Activated CD8-positive, alpha-beta memory T cell treated with anti-CD3 and anti-CD28 coated beads, Interleukin-2, amount 10 ng/mL, durations not matched to agents 7 days and 5 days (primary cell): ENCODE measurements at regions not wholly inside any gene's neighbourhood (a gene's known extent, or its start where the extent isn't known, plus 50 kb on each side); places are given as distances from the start of the nearest gene placed in this dataset.

Experiments used
- ATAC-seq: fragments of 150-1000 bp; cut with Tn5 transposase; one replicate; pipeline ENCODE4 v1.10.0; 2021; ENCODE audit warnings: moderate library complexity
- CTCF ChIA-PET: fragments of 350-600 bp; sonication (Branson Sonifier 250); formaldehyde crosslinking; loops from one replicate; lab custom pipeline; 2021; ENCODE audit warnings: antibody characterized with exemption; lab: Charles Lee
- DNase-seq: peaks from one replicate; pipeline ENCODE4 v3.0.0-alpha.2; 2020
- H3K27ac Mint-ChIP-seq: one replicate; pipeline ENCODE4 v1.8.0; 2021; ENCODE audit warnings: mild to moderate bottlenecking, mixed read lengths
- H3K27me3 Mint-ChIP-seq: one replicate; pipeline ENCODE4 v1.8.0; 2021; ENCODE audit warnings: mixed read lengths
- H3K36me3 Mint-ChIP-seq: one replicate; pipeline ENCODE4 v1.8.0; 2021; ENCODE audit warnings: mild to moderate bottlenecking, mixed read lengths
- H3K4me1 Mint-ChIP-seq: one replicate; pipeline ENCODE4 v1.8.0; 2021; ENCODE audit warnings: mixed read lengths
- H3K4me3 Mint-ChIP-seq: one replicate; pipeline ENCODE4 v1.8.0; 2021; ENCODE audit warnings: mild to moderate bottlenecking, moderate library complexity, mixed read lengths
- H3K9me3 Mint-ChIP-seq: one replicate; pipeline ENCODE4 v1.8.0; 2022; ENCODE audit warnings: low read depth, mixed read lengths

DNA sequence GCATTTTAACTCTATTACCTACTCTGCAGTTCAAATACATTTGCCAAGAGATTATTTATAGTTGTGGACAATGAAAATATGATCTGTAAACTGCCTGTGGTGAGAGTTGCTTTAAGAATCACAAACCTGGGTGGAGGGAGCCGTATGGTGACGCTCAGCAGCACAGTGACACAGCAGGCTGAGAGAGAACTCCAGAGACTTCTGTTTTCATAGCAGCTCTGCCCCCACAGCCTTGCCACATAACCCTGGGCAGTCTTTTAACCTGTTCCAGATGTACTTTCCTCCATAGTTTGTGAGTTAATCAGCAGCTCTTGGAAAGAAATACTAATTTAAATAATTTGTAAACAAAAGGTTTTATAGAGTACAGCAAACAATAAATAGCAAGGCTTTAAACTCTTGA lies 450.5 kb downstream of the ELAVL2 start:
- Mint-ChIP-seq H3K36me3 (no peaks in the 10 kb centered on the region), H3K4me3 (no peak overlapping the region), H3K4me1 (no peaks in the 10 kb centered on the region), H3K27me3 (no peaks in the 10 kb centered on the region), H3K27ac (no peak overlapping the region), H3K9me3 (peaks cover 4% of the 10 kb centered on the region)
- DNase-seq (no peak), ATAC-seq (no peak)
- CTCF ChIA-PET = no interaction called here

- no peaks in the 10 kb centered on the region for H3K27me3 Mint-ChIP-seq
- DNase-seq (no peak), ATAC-seq (no peak)
- no peak overlapping the region for H3K27ac Mint-ChIP-seq
- no peak overlapping the region for H3K4me3 Mint-ChIP-seq
- H3K4me1 Mint-ChIP-seq = no peaks in the 10 kb centered on the region
- CTCF ChIA-PET = no interaction called here
- H3K9me3 Mint-ChIP-seq = peaks cover 4% of the 10 kb centered on the region
- H3K36me3 Mint-ChIP-seq = no peaks in the 10 kb centered on the region
These were observed 446.2 kb downstream of the ELAVL2 start for GRCh38 chr9:23379842-23380241.

- Mint-ChIP-seq H3K27ac (no peak overlapping the region), H3K36me3 (no peaks in the 10 kb centered on the region), H3K27me3 (no peaks in the 10 kb centered on the region), H3K9me3 (peaks cover 4% of the 10 kb centered on the region), H3K4me3 (no peak overlapping the region), H3K4me1 (no peaks in the 10 kb centered on the region)
- no peak for DNase-seq
- CTCF ChIA-PET = no interaction called here
- no peak for ATAC-seq
These were observed 445.2 kb downstream of the ELAVL2 start for GRCh38 chr9:23380821-23381220.

- CTCF ChIA-PET = no interaction called here
- no peaks in the 10 kb centered on the region for H3K27me3 Mint-ChIP-seq
- H3K9me3 Mint-ChIP-seq = peaks cover 4% of the 10 kb centered on the region
- ATAC-seq (no peak), DNase-seq (no peak)
- H3K27ac Mint-ChIP-seq = no peak overlapping the region
- no peaks in the 10 kb centered on the region for H3K36me3 Mint-ChIP-seq
- no peak overlapping the region for H3K4me3 Mint-ChIP-seq
- H3K4me1 Mint-ChIP-seq = no peaks in the 10 kb centered on the region
These were observed 443.6 kb downstream of the ELAVL2 start for GRCh38 chr9:23382418-23382817.

DNA sequence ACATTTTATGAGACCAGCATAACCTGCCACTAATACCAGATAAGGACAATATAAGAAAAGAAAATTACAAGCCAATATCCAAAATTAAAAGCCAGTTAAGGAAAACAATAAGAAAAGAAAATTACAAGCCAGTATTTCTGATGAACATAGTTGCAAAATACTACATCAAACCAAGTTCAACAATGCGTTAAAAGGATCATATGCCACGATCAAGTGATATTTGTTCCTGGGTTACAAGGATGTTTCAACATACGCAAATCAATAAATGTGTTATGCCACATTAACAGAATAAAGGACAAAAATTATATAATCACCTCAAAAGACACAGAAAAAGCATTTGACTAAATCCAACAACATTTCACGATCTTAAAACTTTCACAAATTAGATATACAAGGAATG lies 431.9 kb downstream of the ELAVL2 start:
- ATAC-seq = no peak
- Mint-ChIP-seq H3K9me3 (peaks cover 10% of the 10 kb centered on the region), H3K36me3 (no peaks in the 10 kb centered on the region), H3K4me3 (no peak overlapping the region), H3K4me1 (no peaks in the 10 kb centered on the region), H3K27me3 (no peaks in the 10 kb centered on the region), H3K27ac (no peak overlapping the region)
- CTCF ChIA-PET = no interaction called here
- DNase-seq = no peak

DNA sequence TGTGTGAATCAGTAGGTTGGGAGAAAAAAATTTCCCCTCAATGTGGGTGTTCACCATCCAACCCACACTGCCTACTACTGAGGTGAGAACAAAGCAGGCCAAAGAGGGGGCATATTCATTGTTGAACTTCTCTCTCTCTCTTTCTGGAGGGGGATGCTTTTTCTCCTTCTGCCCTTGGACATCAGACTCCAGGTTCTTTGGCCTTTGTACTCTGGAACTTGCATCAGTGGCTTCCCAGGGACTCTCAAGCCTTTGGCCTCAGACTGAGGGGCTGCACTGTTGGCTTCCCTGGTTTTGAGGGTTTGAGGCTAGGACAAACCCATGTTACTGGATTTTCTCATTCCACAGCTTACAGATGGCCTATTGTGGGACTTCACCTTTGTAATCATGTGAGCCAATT lies 417.2 kb downstream of the ELAVL2 start:
- no peaks in the 10 kb centered on the region for H3K36me3 Mint-ChIP-seq
- H3K4me3 Mint-ChIP-seq = no peak overlapping the region
- peaks cover 7% of the 10 kb centered on the region for H3K9me3 Mint-ChIP-seq
- H3K27me3 Mint-ChIP-seq = no peaks in the 10 kb centered on the region
- no peak overlapping the region for H3K27ac Mint-ChIP-seq
- H3K4me1 Mint-ChIP-seq = no peaks in the 10 kb centered on the region
- no peak for DNase-seq
- CTCF ChIA-PET = no interaction called here
- ATAC-seq = no peak

DNA sequence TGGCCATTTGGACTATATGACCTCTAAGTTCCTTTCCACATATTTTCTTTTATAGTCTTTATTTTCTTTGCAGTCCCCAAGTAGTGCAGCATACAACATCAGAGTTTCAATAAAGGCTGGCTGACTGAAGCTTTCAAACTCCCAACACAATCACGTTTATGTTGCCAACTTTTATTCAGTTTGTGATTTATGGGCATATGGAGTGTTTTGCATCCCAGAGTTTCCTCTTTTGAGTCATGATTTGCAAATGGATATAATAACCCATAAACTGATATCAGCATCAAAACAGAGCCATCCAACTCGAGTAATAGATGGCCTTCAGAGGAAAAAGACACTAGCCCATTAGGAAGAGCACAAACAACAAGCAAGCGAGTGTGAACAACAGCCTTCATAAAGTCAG lies 414.0 kb downstream of the ELAVL2 start:
- no peaks in the 10 kb centered on the region for H3K36me3 Mint-ChIP-seq
- ATAC-seq (no peak), DNase-seq (no peak)
- H3K27ac Mint-ChIP-seq = no peak overlapping the region
- CTCF ChIA-PET = no interaction called here
- H3K9me3 Mint-ChIP-seq = peaks cover 7% of the 10 kb centered on the region
- H3K4me3 Mint-ChIP-seq = no peak overlapping the region
- no peaks in the 10 kb centered on the region for H3K4me1 Mint-ChIP-seq
- no peaks in the 10 kb centered on the region for H3K27me3 Mint-ChIP-seq

DNA sequence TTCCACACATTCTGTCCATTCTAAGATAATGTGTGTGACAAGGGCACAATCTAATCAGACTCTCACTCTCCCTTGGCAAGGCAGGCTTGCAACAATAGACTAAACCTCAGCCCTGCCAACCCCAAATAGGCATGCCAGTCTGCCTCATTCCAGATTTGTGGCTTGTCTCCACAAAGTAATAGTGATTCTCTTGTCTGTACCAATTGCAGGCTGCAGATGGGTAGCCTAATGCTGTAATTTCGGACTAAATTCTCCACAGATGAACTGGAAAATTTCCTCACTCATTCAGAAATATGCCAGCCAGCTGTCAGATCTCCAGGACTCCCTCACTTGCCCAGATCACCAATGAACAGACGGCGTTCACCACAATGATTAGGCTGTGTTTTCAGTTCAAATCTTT lies 413.6 kb downstream of the ELAVL2 start:
- H3K4me3 Mint-ChIP-seq = no peak overlapping the region
- CTCF ChIA-PET = no interaction called here
- no peak for ATAC-seq

DNA sequence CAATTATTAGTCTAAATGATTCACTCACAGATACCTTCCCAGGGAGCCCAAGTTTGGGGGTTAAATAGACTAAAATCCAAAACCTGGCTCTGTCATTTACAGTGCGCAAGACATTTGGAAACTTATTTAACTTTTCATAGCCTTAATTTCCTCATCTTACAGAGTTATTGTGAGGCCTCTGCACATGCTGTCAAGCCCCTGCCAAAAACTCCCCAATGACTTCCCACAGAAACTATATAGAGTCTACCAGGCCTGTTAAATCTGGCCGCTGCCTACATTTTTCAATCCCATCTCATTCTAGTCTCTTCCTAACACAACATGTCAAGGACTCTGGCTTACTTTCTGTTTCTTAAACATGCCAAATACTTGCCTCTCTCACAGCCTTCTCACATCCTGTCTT lies 412.5 kb downstream of the ELAVL2 start:
- Mint-ChIP-seq H3K9me3 (peaks cover 11% of the 10 kb centered on the region), H3K27ac (no peak overlapping the region), H3K4me1 (no peaks in the 10 kb centered on the region), H3K36me3 (no peaks in the 10 kb centered on the region), H3K4me3 (no peak overlapping the region), H3K27me3 (no peaks in the 10 kb centered on the region)
- no peak for ATAC-seq
- CTCF ChIA-PET = no interaction called here
- DNase-seq = no peak

More for the DNA sequence above, 413.6 kb downstream of the ELAVL2 start:
- Mint-ChIP-seq H3K27ac (no peak overlapping the region), H3K36me3 (no peaks in the 10 kb centered on the region), H3K4me1 (no peaks in the 10 kb centered on the region), H3K9me3 (peaks cover 7% of the 10 kb centered on the region), H3K27me3 (no peaks in the 10 kb centered on the region)
- DNase-seq = no peak

DNA sequence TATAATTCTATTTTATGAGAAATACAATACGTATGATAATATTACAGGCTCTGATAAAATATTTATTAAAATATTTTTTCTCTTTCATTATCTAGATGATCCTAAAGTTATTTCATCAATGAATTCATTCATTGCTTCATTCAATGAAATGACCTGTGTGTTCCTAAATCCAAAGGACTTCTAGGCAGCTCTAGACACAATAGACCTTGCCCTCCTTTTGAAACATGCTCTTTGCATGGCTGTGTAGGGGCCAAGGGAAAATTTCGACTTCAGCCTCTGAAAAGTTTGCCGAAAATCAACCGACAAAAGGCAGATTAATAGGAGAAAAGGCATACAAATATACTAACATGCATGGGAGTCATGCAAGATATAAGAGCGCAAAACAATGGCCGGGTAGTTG lies 402.0 kb downstream of the ELAVL2 start:
- ATAC-seq (no peak), DNase-seq (no peak)
- no peaks in the 10 kb centered on the region for H3K27me3 Mint-ChIP-seq
- CTCF ChIA-PET = no interaction called here
- no peaks in the 10 kb centered on the region for H3K4me1 Mint-ChIP-seq
- H3K9me3 Mint-ChIP-seq = peaks cover 12% of the 10 kb centered on the region
- no peak overlapping the region for H3K27ac Mint-ChIP-seq
- H3K36me3 Mint-ChIP-seq = no peaks in the 10 kb centered on the region
- no peak overlapping the region for H3K4me3 Mint-ChIP-seq

DNA sequence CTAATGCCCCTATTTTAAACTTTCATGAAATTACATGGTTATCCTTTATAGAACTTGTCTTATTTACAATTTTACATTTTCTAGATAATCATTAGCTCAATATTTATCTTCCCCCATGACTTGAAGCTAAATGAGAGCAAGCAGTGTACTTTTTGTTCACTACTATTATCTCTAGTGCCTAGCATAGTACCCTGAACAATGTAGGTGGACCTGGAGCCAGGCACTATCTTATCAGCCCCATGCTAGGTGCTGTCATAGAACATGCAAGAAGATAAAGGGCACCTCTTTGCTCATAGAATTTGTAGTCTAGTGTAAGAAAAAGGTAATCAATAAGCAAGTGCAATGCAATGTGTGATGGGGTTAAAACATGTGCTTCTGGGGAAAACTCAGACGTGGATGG lies 399.9 kb downstream of the ELAVL2 start:
- Mint-ChIP-seq H3K4me3 (no peak overlapping the region), H3K9me3 (peaks cover 12% of the 10 kb centered on the region), H3K27me3 (no peaks in the 10 kb centered on the region), H3K36me3 (no peaks in the 10 kb centered on the region), H3K4me1 (no peaks in the 10 kb centered on the region), H3K27ac (no peak overlapping the region)
- CTCF ChIA-PET = no interaction called here
- DNase-seq (no peak), ATAC-seq (no peak)

- CTCF ChIA-PET = no interaction called here
- Mint-ChIP-seq H3K27me3 (no peaks in the 10 kb centered on the region), H3K9me3 (peaks cover 4% of the 10 kb centered on the region), H3K4me3 (no peak overlapping the region), H3K27ac (no peak overlapping the region), H3K36me3 (no peaks in the 10 kb centered on the region), H3K4me1 (no peaks in the 10 kb centered on the region)
- ATAC-seq = no peak
- DNase-seq = no peak
These were observed 394.6 kb downstream of the ELAVL2 start for GRCh38 chr9:23431459-23431858.

GRCh38 chr9:23434654-23435053 lies 391.4 kb downstream of the ELAVL2 start:
- Mint-ChIP-seq H3K9me3 (peaks cover 4% of the 10 kb centered on the region), H3K4me1 (no peaks in the 10 kb centered on the region), H3K27me3 (no peaks in the 10 kb centered on the region), H3K4me3 (no peak overlapping the region), H3K27ac (no peak overlapping the region), H3K36me3 (no peaks in the 10 kb centered on the region)
- no peak for ATAC-seq
- CTCF ChIA-PET = no interaction called here
- no peak for DNase-seq

GRCh38 chr9:23438299-23438907 lies 387.6 kb downstream of the ELAVL2 start:
- Mint-ChIP-seq H3K4me3 (no peak overlapping the region), H3K27ac (no peak overlapping the region), H3K36me3 (no peaks in the 10 kb centered on the region), H3K27me3 (no peaks in the 10 kb centered on the region), H3K4me1 (no peaks in the 10 kb centered on the region), H3K9me3 (peaks cover 12% of the 10 kb centered on the region)
- DNase-seq = no peak
- CTCF ChIA-PET = no interaction called here
- ATAC-seq = no peak

GRCh38 chr9:23441275-23441674 lies 384.8 kb downstream of the ELAVL2 start:
- CTCF ChIA-PET = no interaction called here
- ATAC-seq (no peak), DNase-seq (no peak)
- no peaks in the 10 kb centered on the region for H3K4me1 Mint-ChIP-seq
- H3K27ac Mint-ChIP-seq = no peak overlapping the region
- no peaks in the 10 kb centered on the region for H3K36me3 Mint-ChIP-seq
- H3K9me3 Mint-ChIP-seq = peaks cover 10% of the 10 kb centered on the region
- H3K27me3 Mint-ChIP-seq = no peaks in the 10 kb centered on the region
- H3K4me3 Mint-ChIP-seq = no peak overlapping the region
